Activated CD4-positive, alpha-beta memory T cell treated with anti-CD3 and anti-CD28 coated beads for 36 hours (primary cell): ENCODE measurements at regions not wholly inside any gene's neighbourhood (a gene's known extent, or its start where the extent isn't known, plus 50 kb on each side); places are given as distances from the start of the nearest gene placed in this dataset.

Experiments
- CTCF ChIA-PET: fragments of 350-600 bp; sonication (Branson Sonifier 250); formaldehyde crosslinking; loops from one replicate; lab custom pipeline; 2021; ENCODE audit warnings: antibody characterized with exemption, inconsistent platforms; lab: Charles Lee
- POLR2A ChIA-PET: fragments of 350-600 bp; sonication (Branson Sonifier 250); formaldehyde crosslinking; loops from one replicate; lab custom pipeline; 2021; ENCODE audit warnings: antibody characterized with exemption; lab: Charles Lee
- DNase-seq: peaks from one replicate; pipeline ENCODE4 v3.0.0-alpha.2; 2020
- H3K27ac Mint-ChIP-seq: one replicate; pipeline ENCODE4 v1.8.0; 2021; ENCODE audit warnings: mixed read lengths
- H3K27me3 Mint-ChIP-seq: one replicate; pipeline ENCODE4 v1.8.0; 2021; ENCODE audit warnings: mixed read lengths
- H3K36me3 Mint-ChIP-seq: one replicate; pipeline ENCODE4 v1.8.0; 2021; ENCODE audit warnings: mixed read lengths
- H3K4me1 Mint-ChIP-seq: one replicate; pipeline ENCODE4 v1.8.0; 2021; ENCODE audit warnings: low read depth, mixed read lengths
- H3K4me3 Mint-ChIP-seq: one replicate; pipeline ENCODE4 v1.8.0; 2021; ENCODE audit warnings: mild to moderate bottlenecking, mixed read lengths
- H3K9me3 Mint-ChIP-seq: one replicate; pipeline ENCODE4 v1.8.0; 2021; ENCODE audit warnings: mixed read lengths
- intact Hi-C: fragments of 100-400 bp; cut with micrococcal nuclease; formaldehyde crosslinking; loops from one replicate; pipeline ENCODE4 v1.15.1; 2023

GRCh38 chrX:85516131-85516530 lies 136.7 kb upstream of the POF1B start:
- no peaks in the 10 kb centered on the region for H3K9me3 Mint-ChIP-seq
- intact Hi-C loops: no loop called here
- H3K27ac Mint-ChIP-seq: no peak overlapping the region
- H3K4me3 Mint-ChIP-seq: no peak overlapping the region
- ChIA-PET CTCF (no interaction called here), POLR2A (no interaction called here)
- H3K27me3 Mint-ChIP-seq: no peaks in the 10 kb centered on the region
- H3K36me3 Mint-ChIP-seq: no peaks in the 10 kb centered on the region
- no peaks in the 10 kb centered on the region for H3K4me1 Mint-ChIP-seq
- DNase-seq: no peak

DNA sequence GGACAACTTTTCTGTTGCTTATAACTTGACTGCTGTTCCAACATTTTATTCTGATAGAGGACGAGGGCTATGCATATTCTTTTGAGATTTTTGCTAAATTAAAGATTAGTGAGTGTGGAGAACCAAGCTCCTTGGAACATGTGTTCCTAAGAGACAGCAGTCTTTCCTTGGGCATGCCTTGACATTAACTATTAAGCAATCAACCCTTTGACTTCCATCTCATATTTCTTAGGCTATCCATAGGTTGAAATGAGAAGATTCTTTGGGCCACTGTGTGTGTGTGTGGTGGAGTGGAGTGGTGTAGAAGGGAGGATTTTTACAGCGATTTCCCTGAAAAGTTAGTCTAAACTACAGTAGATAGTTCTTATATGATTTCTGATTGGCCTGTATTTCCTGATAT lies 127.4 kb upstream of the POF1B start:
- no peaks in the 10 kb centered on the region for H3K27me3 Mint-ChIP-seq
- CTCF ChIA-PET: no interaction called here
- intact Hi-C loops: no loop called here
- H3K4me3 Mint-ChIP-seq: no peak overlapping the region
- no peaks in the 10 kb centered on the region for H3K4me1 Mint-ChIP-seq
- POLR2A ChIA-PET: no interaction called here
- DNase-seq: no peak
- H3K9me3 Mint-ChIP-seq: no peaks in the 10 kb centered on the region
- no peak overlapping the region for H3K27ac Mint-ChIP-seq
- no peaks in the 10 kb centered on the region for H3K36me3 Mint-ChIP-seq

- ChIA-PET POLR2A (no interaction called here), CTCF (interaction anchor here (0.5 kb wide), 1 partner anchor 347 kb away, joined by 3 read pairs; no protein-coding TSS in a partner anchor)
- DNase-seq: no peak
- Mint-ChIP-seq H3K27ac (no peak overlapping the region), H3K36me3 (no peaks in the 10 kb centered on the region), H3K27me3 (no peaks in the 10 kb centered on the region), H3K4me3 (no peak overlapping the region), H3K4me1 (no peaks in the 10 kb centered on the region), H3K9me3 (no peaks in the 10 kb centered on the region)
- intact Hi-C loops: no loop called here
Observed at GRCh38 chrX:85505801-85506200, 126.3 kb upstream of the POF1B start.

GRCh38 chrX:85504381-85504780 lies 124.9 kb upstream of the POF1B start:
- Mint-ChIP-seq H3K36me3 (no peaks in the 10 kb centered on the region), H3K4me1 (no peaks in the 10 kb centered on the region), H3K4me3 (no peak overlapping the region), H3K9me3 (no peaks in the 10 kb centered on the region), H3K27ac (no peak overlapping the region), H3K27me3 (no peaks in the 10 kb centered on the region)
- DNase-seq: no peak
- CTCF ChIA-PET: no interaction called here
- POLR2A ChIA-PET: no interaction called here
- intact Hi-C loops: no loop called here

DNA sequence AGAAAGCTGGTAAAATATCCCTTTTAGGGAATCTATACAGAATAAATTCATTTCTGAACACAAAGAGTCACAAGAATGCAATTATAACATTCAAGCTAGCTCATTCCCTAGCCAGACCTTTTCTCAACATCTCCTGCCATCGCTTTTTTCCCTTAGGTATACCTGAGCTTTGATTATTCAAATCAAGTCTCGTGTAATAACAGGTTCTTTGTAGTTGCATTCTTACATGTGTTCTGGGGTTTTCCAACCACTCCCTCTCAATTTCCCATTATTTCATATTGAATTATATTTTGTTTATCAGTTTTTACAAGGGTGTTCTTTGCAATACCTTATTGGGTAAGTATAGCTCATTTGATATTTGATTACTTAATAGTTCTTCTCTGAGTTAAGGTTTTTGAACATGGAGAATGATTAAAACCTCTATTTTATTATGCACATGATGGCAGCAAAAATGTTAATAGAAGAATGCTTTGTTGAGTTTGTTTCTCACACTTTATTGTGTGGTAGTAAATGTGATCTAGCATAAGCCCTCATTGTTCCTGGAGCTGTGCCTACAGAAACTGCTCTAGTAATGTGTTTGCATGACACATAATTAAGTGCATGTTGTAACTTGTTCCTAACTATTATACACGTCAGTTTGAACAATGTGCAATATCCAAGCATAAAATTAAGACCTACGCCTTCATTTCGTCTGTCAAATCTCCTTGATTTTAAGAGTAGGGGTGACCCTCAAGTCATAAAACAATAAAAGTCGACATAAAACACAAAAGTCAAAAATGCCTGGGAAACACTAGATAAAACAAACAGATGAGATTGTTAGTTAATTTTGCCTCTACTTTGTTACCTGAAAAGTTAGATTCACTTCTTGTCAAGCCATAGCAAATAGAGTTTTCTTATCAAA lies 124.0 kb upstream of the POF1B start:
- ChIA-PET POLR2A (no interaction called here), CTCF (no interaction called here)
- no peak overlapping the region for H3K27ac Mint-ChIP-seq
- H3K4me3 Mint-ChIP-seq: no peak overlapping the region
- no peaks in the 10 kb centered on the region for H3K27me3 Mint-ChIP-seq
- H3K36me3 Mint-ChIP-seq: no peaks in the 10 kb centered on the region
- intact Hi-C loops: no loop called here
- no peaks in the 10 kb centered on the region for H3K4me1 Mint-ChIP-seq
- no peak for DNase-seq
- H3K9me3 Mint-ChIP-seq: no peaks in the 10 kb centered on the region

GRCh38 chrX:85501349-85501748 lies 121.9 kb upstream of the POF1B start:
- Mint-ChIP-seq H3K27ac (no peak overlapping the region), H3K36me3 (no peaks in the 10 kb centered on the region), H3K9me3 (no peaks in the 10 kb centered on the region), H3K4me3 (no peak overlapping the region), H3K4me1 (no peaks in the 10 kb centered on the region), H3K27me3 (no peaks in the 10 kb centered on the region)
- ChIA-PET CTCF (no interaction called here), POLR2A (no interaction called here)
- no peak for DNase-seq
- intact Hi-C loops: no loop called here

DNA sequence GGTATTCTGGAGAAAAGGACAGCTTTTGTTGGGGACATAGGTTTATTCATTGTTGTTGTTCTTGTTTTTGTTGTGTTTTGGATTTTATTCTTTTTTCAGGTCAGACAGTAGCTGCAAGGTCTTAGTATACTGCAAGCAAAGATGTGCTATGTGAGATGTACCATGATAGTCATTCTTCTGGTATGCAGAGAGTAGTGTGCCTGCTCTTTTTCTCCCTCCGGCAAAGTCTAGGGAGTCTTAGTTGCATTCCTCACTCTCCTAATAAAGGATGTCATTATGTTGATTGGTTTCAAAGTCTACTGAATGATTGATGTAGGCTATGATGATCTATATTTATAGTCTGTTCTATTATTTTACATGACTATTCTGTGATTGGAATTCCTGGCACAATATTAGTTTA lies 119.9 kb upstream of the POF1B start:
- no peaks in the 10 kb centered on the region for H3K27me3 Mint-ChIP-seq
- intact Hi-C loops: no loop called here
- no peaks in the 10 kb centered on the region for H3K9me3 Mint-ChIP-seq
- ChIA-PET CTCF (no interaction called here), POLR2A (no interaction called here)
- H3K27ac Mint-ChIP-seq: no peak overlapping the region
- H3K36me3 Mint-ChIP-seq: no peaks in the 10 kb centered on the region
- no peak overlapping the region for H3K4me3 Mint-ChIP-seq
- DNase-seq: no peak
- H3K4me1 Mint-ChIP-seq: no peaks in the 10 kb centered on the region

DNA sequence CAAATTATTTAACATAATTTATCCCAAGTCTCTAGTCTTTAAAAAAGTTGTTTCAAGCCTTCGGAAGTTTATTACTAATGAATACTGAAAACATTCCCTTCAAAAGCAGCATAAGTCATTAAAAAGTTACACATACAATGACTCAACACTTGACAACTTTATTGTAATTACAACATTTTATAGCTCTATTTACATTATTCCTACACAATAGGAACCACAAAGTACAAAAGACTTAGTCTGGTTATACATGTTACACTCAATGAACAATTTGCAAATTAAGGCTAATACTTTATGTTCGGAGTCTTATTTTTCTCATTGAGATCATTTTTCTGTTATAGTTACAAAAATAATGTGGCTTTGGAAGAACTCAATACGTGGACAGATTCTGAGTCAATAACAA lies 114.4 kb upstream of the POF1B start:
- DNase-seq: no peak
- ChIA-PET CTCF (no interaction called here), POLR2A (no interaction called here)
- Mint-ChIP-seq H3K4me3 (no peak overlapping the region), H3K4me1 (no peaks in the 10 kb centered on the region), H3K9me3 (no peaks in the 10 kb centered on the region), H3K27ac (no peak overlapping the region), H3K36me3 (no peaks in the 10 kb centered on the region), H3K27me3 (no peaks in the 10 kb centered on the region)
- intact Hi-C loops: no loop called here

- ChIA-PET POLR2A (no interaction called here), CTCF (no interaction called here)
- no peaks in the 10 kb centered on the region for H3K4me1 Mint-ChIP-seq
- intact Hi-C loops: no loop called here
- H3K36me3 Mint-ChIP-seq: no peaks in the 10 kb centered on the region
- no peak for DNase-seq
- no peak overlapping the region for H3K4me3 Mint-ChIP-seq
- no peaks in the 10 kb centered on the region for H3K27me3 Mint-ChIP-seq
- H3K27ac Mint-ChIP-seq: no peak overlapping the region
- H3K9me3 Mint-ChIP-seq: no peaks in the 10 kb centered on the region
Observed at GRCh38 chrX:85454295-85454694, 74.8 kb upstream of the POF1B start.

DNA sequence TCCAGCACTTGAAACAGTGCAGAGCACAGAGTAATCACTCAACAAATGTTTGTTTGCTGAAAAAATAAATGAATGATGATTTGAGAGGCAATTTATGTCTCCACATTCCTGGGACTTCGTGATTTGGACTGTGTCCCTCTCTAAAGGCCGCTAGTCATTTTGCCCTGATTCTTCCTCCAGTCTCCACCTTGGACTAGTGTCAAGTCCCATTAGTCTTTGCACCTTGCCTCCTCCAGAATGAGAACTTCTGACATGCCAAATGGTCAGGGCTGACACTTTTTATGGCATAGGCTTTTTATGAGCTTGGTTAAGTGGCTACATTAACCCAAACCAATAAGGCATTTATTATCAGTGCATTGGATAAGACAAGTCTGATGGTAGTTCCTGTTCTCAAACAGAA lies 65.1 kb upstream of the POF1B start:
- Mint-ChIP-seq H3K4me3 (no peak overlapping the region), H3K9me3 (peaks cover 4% of the 10 kb centered on the region), H3K27me3 (no peaks in the 10 kb centered on the region), H3K36me3 (no peaks in the 10 kb centered on the region), H3K27ac (no peak overlapping the region), H3K4me1 (no peaks in the 10 kb centered on the region)
- no peak for DNase-seq
- CTCF ChIA-PET: no interaction called here
- intact Hi-C loops: no loop called here
- POLR2A ChIA-PET: no interaction called here
